Effector memory CD8-positive, alpha-beta T cell (primary cell): ENCODE measurements at regions not wholly inside any gene's neighbourhood (a gene's known extent, or its start where the extent isn't known, plus 50 kb on each side); places are given as distances from the start of the nearest gene placed in this dataset.

Experiments
- ATAC-seq: fragments of 150-1000 bp; cut with Tn5 transposase; replicated peaks from 2 replicates; pipeline ENCODE4 v1.10.0; 2021; ENCODE audit warnings: mild to moderate bottlenecking, moderate library complexity
- DNase-seq, 3 experiments: peaks; one replicate each; pipeline ENCODE4 v3.0.0; 2021
- H3K27ac Mint-ChIP-seq, 2 donors: one replicate each; pipeline ENCODE4 v1.8.0; 2022; ENCODE audit warnings: mild to moderate bottlenecking in 2 of 2, mixed read lengths in 2 of 2, moderate library complexity in 2 of 2
- H3K27me3 Mint-ChIP-seq, 2 donors: one replicate each; pipeline ENCODE4 v1.8.0; 2022; ENCODE audit warnings: mixed read lengths in 2 of 2
- H3K36me3 Mint-ChIP-seq: one replicate; pipeline ENCODE4 v1.8.0; 2022; ENCODE audit warnings: mild to moderate bottlenecking, moderate library complexity, mixed read lengths; ENCODE audit not compliant: insufficient read depth
- H3K4me1 Mint-ChIP-seq, 2 donors: one replicate each; pipeline ENCODE4 v1.8.0; 2022; ENCODE audit warnings: low read depth in 2 of 2, mixed read lengths in 2 of 2
- H3K4me3 Mint-ChIP-seq, 2 donors: one replicate each; pipeline ENCODE4 v1.8.0; 2022; ENCODE audit warnings: mild to moderate bottlenecking in 2 of 2, mixed read lengths in 2 of 2, moderate library complexity in 2 of 2
- H3K9me3 Mint-ChIP-seq, 2 donors: one replicate each; pipeline ENCODE4 v1.8.0; 2022; ENCODE audit warnings: mixed read lengths in 2 of 2

- Mint-ChIP-seq H3K4me3 (no peak overlapping the region), H3K9me3 (peaks cover 8 to 18% of the 10 kb centered on the region in 2 donors), H3K27me3 (peaks cover 58 to 61% of the 10 kb centered on the region in 2 donors), H3K27ac (no peak overlapping the region), H3K4me1 (no peaks in the 10 kb centered on the region), H3K36me3 (no peaks in the 10 kb centered on the region)
- no peak for ATAC-seq
- DNase-seq = no peak
Observed at GRCh38 chr13:111449041-111449440, 128.6 kb downstream of the TEX29 start.

- Mint-ChIP-seq H3K27me3 (peaks cover 36 to 59% of the 10 kb centered on the region in 2 donors), H3K27ac (no peak overlapping the region), H3K36me3 (no peaks in the 10 kb centered on the region), H3K4me3 (no peak overlapping the region), H3K4me1 (no peaks in the 10 kb centered on the region), H3K9me3 (peaks cover 8 to 18% of the 10 kb centered on the region in 2 donors)
- ATAC-seq (no peak), DNase-seq (no peak)
Observed at GRCh38 chr13:111451402-111451801, 131.0 kb downstream of the TEX29 start.

GRCh38 chr13:111456452-111457230 is 136.2 kb downstream of the TEX29 start:
- no peak overlapping the region for H3K27ac Mint-ChIP-seq
- no peaks in the 10 kb centered on the region for H3K36me3 Mint-ChIP-seq
- H3K4me3 Mint-ChIP-seq = no peak overlapping the region
- peaks cover 47 to 76% of the 10 kb centered on the region in 2 donors for H3K27me3 Mint-ChIP-seq
- DNase-seq (no peak), ATAC-seq (no peak)
- no peaks in the 10 kb centered on the region for H3K4me1 Mint-ChIP-seq
- no peaks in the 10 kb centered on the region for H3K9me3 Mint-ChIP-seq

GRCh38 chr13:111458001-111458531 is 137.6 kb downstream of the TEX29 start:
- H3K27ac Mint-ChIP-seq = no peak overlapping the region
- H3K4me1 Mint-ChIP-seq = no peaks in the 10 kb centered on the region
- no peak for DNase-seq
- no peak for ATAC-seq
- peaks cover 33 to 63% of the 10 kb centered on the region in 2 donors for H3K27me3 Mint-ChIP-seq
- H3K36me3 Mint-ChIP-seq = no peaks in the 10 kb centered on the region
- no peaks in the 10 kb centered on the region for H3K9me3 Mint-ChIP-seq
- no peak overlapping the region for H3K4me3 Mint-ChIP-seq

GRCh38 chr13:111458739-111459138 is 138.3 kb downstream of the TEX29 start:
- H3K27me3 Mint-ChIP-seq = peaks cover 31 to 63% of the 10 kb centered on the region in 2 donors
- H3K36me3 Mint-ChIP-seq = no peaks in the 10 kb centered on the region
- H3K4me1 Mint-ChIP-seq = no peaks in the 10 kb centered on the region
- H3K27ac Mint-ChIP-seq = no peak overlapping the region
- DNase-seq (no peak), ATAC-seq (no peak)
- H3K9me3 Mint-ChIP-seq = no peaks in the 10 kb centered on the region
- H3K4me3 Mint-ChIP-seq = no peak overlapping the region

- Mint-ChIP-seq H3K27me3 (peaks cover 31 to 62% of the 10 kb centered on the region in 2 donors), H3K4me3 (no peak overlapping the region), H3K36me3 (no peaks in the 10 kb centered on the region), H3K27ac (no peak overlapping the region), H3K9me3 (no peaks in the 10 kb centered on the region), H3K4me1 (no peaks in the 10 kb centered on the region)
- ATAC-seq (no peak), DNase-seq (no peak)
Observed at GRCh38 chr13:111459803-111460547, 139.5 kb downstream of the TEX29 start.

GRCh38 chr13:111460548-111461444 is 140.4 kb downstream of the TEX29 start:
- Mint-ChIP-seq H3K27ac (no peak overlapping the region), H3K27me3 (peaks cover 31 to 55% of the 10 kb centered on the region in 2 donors), H3K4me1 (no peaks in the 10 kb centered on the region), H3K36me3 (no peaks in the 10 kb centered on the region), H3K9me3 (no peaks in the 10 kb centered on the region), H3K4me3 (no peak overlapping the region)
- no peak for DNase-seq
- ATAC-seq = no peak

GRCh38 chr13:111461445-111462149 is 141.2 kb downstream of the TEX29 start:
- no peak for DNase-seq
- Mint-ChIP-seq H3K27me3 (peaks cover 31 to 50% of the 10 kb centered on the region in 2 donors), H3K4me3 (no peak overlapping the region), H3K36me3 (no peaks in the 10 kb centered on the region), H3K27ac (no peak overlapping the region), H3K9me3 (no peaks in the 10 kb centered on the region), H3K4me1 (no peaks in the 10 kb centered on the region)
- ATAC-seq = no peak

GRCh38 chr13:111462221-111462764 is 141.9 kb downstream of the TEX29 start:
- Mint-ChIP-seq H3K27ac (no peak overlapping the region), H3K36me3 (no peaks in the 10 kb centered on the region), H3K9me3 (no peaks in the 10 kb centered on the region), H3K4me1 (no peaks in the 10 kb centered on the region), H3K4me3 (no peak overlapping the region), H3K27me3 (peaks cover 36 to 53% of the 10 kb centered on the region in 2 donors)
- DNase-seq (no peak), ATAC-seq (no peak)

- Mint-ChIP-seq H3K4me1 (no peaks in the 10 kb centered on the region), H3K4me3 (no peak overlapping the region), H3K36me3 (no peaks in the 10 kb centered on the region), H3K27me3 (peaks cover 38 to 52% of the 10 kb centered on the region in 2 donors), H3K27ac (no peak overlapping the region), H3K9me3 (no peaks in the 10 kb centered on the region)
- no peak for DNase-seq
- ATAC-seq = no peak
Observed at GRCh38 chr13:111462944-111463343, 142.5 kb downstream of the TEX29 start.

- peaks cover 17 to 40% of the 10 kb centered on the region in 2 donors for H3K27me3 Mint-ChIP-seq
- no peak overlapping the region for H3K4me3 Mint-ChIP-seq
- H3K36me3 Mint-ChIP-seq = no peaks in the 10 kb centered on the region
- ATAC-seq (no peak), DNase-seq (no peak)
- H3K4me1 Mint-ChIP-seq = no peaks in the 10 kb centered on the region
- no peaks in the 10 kb centered on the region for H3K9me3 Mint-ChIP-seq
- H3K27ac Mint-ChIP-seq = no peak overlapping the region
Observed at GRCh38 chr13:111467111-111467890, 146.9 kb downstream of the TEX29 start.
